ENCODE measurements at regions not wholly inside any gene's neighbourhood (a gene's known extent, or its start where the extent isn't known, plus 50 kb on each side); places are given as distances from the start of the nearest gene placed in this dataset.

- SMC1A ChIA-PET (ENCODE audit: uncharacterized antibody, unreplicated experiment): no interaction called here
- peaks cover 1% of the 10 kb centered on the region; the same call in 1 of the 2 replicates for H3K4me1 ChIP-seq (ENCODE audit: control insufficient read depth, insufficient read depth, low read length)
- H3K9me3 ChIP-seq (replicated peaks; ENCODE audit: control insufficient read depth, insufficient read depth, low read length): no peaks in the 10 kb centered on the region
- no peaks in the 10 kb centered on the region for H3K36me3 ChIP-seq (ENCODE audit: control insufficient read depth in 2 of 2, insufficient read depth in 2 of 2, low read length in 1 of 2)
- no peak overlapping the region for H3K4me2 ChIP-seq (ENCODE audit: control insufficient read depth, insufficient read depth)
- CTCF ChIA-PET: no interaction called here
- intact Hi-C loops (cut with micrococcal nuclease; ENCODE audit: unreplicated experiment) (no loop called here), in situ Hi-C loops (cut with MboI) (no loop called here)
- RAD21 ChIA-PET (ENCODE audit: unreplicated experiment): no interaction called here
- FAIRE-seq (no peak), ATAC-seq (no peak), DNase-seq (ENCODE audit: low read depth, low spot score) (no peak)
- no peak overlapping the region for H3K27ac ChIP-seq (ENCODE audit: control insufficient read depth, insufficient read depth)
- H3K9ac ChIP-seq (ENCODE audit: control insufficient read depth, insufficient read depth, low read length): no peak overlapping the region
- no peaks in the 10 kb centered on the region for H3K79me2 ChIP-seq (ENCODE audit: control insufficient read depth, insufficient read depth, low read length)
- no peaks in the 10 kb centered on the region for H3K27me3 ChIP-seq (replicated peaks in 1 of 2; ENCODE audit: control insufficient read depth in 2 of 2, insufficient read depth in 2 of 2, low read length in 1 of 2)
- H3K4me3 ChIP-seq: no peak overlapping the region
- WGBS (ENCODE audit: insufficient coverage, insufficient replicate concordance, low lambda C conversion rate, missing lambda C conversion rate): 30% methylated on average over 1 of the region's 1 CpG
- no TSS peak for BruUV-seq (replicated peaks)
- H4K20me1 ChIP-seq (ENCODE audit: control insufficient read depth, insufficient read depth): no peaks in the 10 kb centered on the region
- no peak overlapping the region for H2AFZ ChIP-seq (ENCODE audit: control insufficient read depth, low read depth, low read length)
- POLR2A ChIA-PET: no interaction called here
- no peak for TF ChIP-seq ATF2 (IDR thresholded peaks at IDR 0.05; ENCODE audit: low read length)
- no peak for TF ChIP-seq CBFB (IDR thresholded peaks at IDR 0.05; ENCODE audit: low read depth)
- no peak for TF ChIP-seq NBN (IDR thresholded peaks at IDR 0.05)
- no peak for TF ChIP-seq HCFC1 (IDR thresholded peaks at IDR 0.05; ENCODE audit: low read length)
- TF ChIP-seq MLLT1 (IDR thresholded peaks at IDR 0.05): no peak
- no peak for TF ChIP-seq PRDM15 (CRISPR knock-in tag; IDR thresholded peaks at IDR 0.05)
- TF ChIP-seq MEF2A (IDR thresholded peaks at IDR 0.05; ENCODE audit: insufficient read depth, low read depth, low read length): no peak
- TF ChIP-seq RELA (IDR thresholded peaks at IDR 0.05; ENCODE audit: borderline replicate concordance, partially characterized antibody): no peak
Observed at GRCh38 chr1:55646181-55646580, 431.0 kb upstream of the USP24 start.
